SK-N-SH (cell line): ENCODE measurements at regions not wholly inside any gene's neighbourhood (a gene's known extent, or its start where the extent isn't known, plus 50 kb on each side); places are given as distances from the start of the nearest gene placed in this dataset.
A peak's percentile ranks its signal among the peaks of the same experiment; 100 is the strongest.

ENCODE experiments used
- CTCF ChIA-PET: fragments of 300-600, 350-600 bp; formaldehyde crosslinking; extraction: SDS; loops from one replicate; lab custom pipeline; 2021; lab: Yijun Ruan, JAX
- POLR2A ChIA-PET: fragments of 350-600 bp; sonication (Branson Sonifier 250); formaldehyde crosslinking; extraction: SDS; loops from one replicate; lab custom pipeline; 2020; ENCODE audit warnings: antibody characterized with exemption, inconsistent platforms; lab: Yijun Ruan, JAX
- DNase-seq: peaks from one replicate; pipeline ENCODE4 v3.0.0; 2012
- H2AFZ ChIP-seq: fragments of 200-600 bp; sonication (generic); 2 replicates; pipeline ENCODE4 v1.8.1; 2016; ENCODE audit warnings: antibody characterized with exemption, mild to moderate bottlenecking, low read depth
- H3F3A ChIP-seq: fragments of 200-600 bp; sonication (generic); replicated peaks from 2 replicates; pipeline ENCODE3; 2016; ENCODE audit warnings: antibody characterized with exemption, mild to moderate bottlenecking; ENCODE audit not compliant: insufficient read depth
- H3K27ac ChIP-seq, 2 experiments: fragments of 200-500 bp in 1 of 2; fragments of 200-600 bp in 1 of 2; sonication (Bioruptor generic) in 1 of 2; sonication (generic), shearing (Covaris generic) in 1 of 2; 2 replicates each; pipeline versions ENCODE4 v1.5.1 to v1.6.1; 2014 to 2016; ENCODE audit warnings: low read depth in 2 of 2, inconsistent platforms in 1 of 2, low read length in 1 of 2, mild to moderate bottlenecking in 1 of 2, mixed read lengths in 1 of 2
- H3K27me3 ChIP-seq: fragments of 200-600 bp; sonication (generic), shearing (Covaris generic); 2 replicates; pipeline ENCODE4 v1.6.1; 2016; ENCODE audit warnings: mixed run types; ENCODE audit not compliant: insufficient read depth
- H3K36me3 ChIP-seq, 2 experiments: fragments of 200-500 bp in 1 of 2; fragments of 200-600 bp in 1 of 2; sonication (Bioruptor generic) in 1 of 2; sonication (generic) in 1 of 2; replicated peaks in 1 of 2; 2 replicates each; pipeline versions ENCODE3 to v1.5.1; 2014 to 2016; ENCODE audit warnings: low read length in 1 of 2, mild to moderate bottlenecking in 1 of 2; ENCODE audit not compliant: insufficient read depth in 2 of 2, control insufficient read depth in 1 of 2
- H3K4me1 ChIP-seq, 2 experiments: fragments of 200-500 bp in 1 of 2; fragments of 200-600 bp in 1 of 2; sonication (Bioruptor generic) in 1 of 2; sonication (generic), shearing (Covaris generic) in 1 of 2; 2 replicates each; pipeline versions ENCODE4 v1.5.1 to v1.6.1; 2014 to 2016; ENCODE audit warnings: low read depth in 1 of 2, low read length in 1 of 2, mixed run types in 1 of 2; ENCODE audit not compliant: insufficient read depth in 2 of 2, control insufficient read depth in 1 of 2
- H3K4me2 ChIP-seq: fragments of 200-600 bp; sonication (generic), shearing (Covaris generic); 2 replicates; pipeline ENCODE4 v1.6.1; 2017; ENCODE audit warnings: mixed run types
- H3K4me3 ChIP-seq, 2 experiments: fragments of 200-500 bp in 1 of 2; fragments of 200-600 bp in 1 of 2; sonication (Bioruptor generic) in 1 of 2; sonication (generic), shearing (Covaris generic) in 1 of 2; 2 replicates each; pipeline versions ENCODE4 v1.5.1 to v1.8.1; 2014 to 2016; ENCODE audit warnings: low read depth in 2 of 2, inconsistent platforms in 1 of 2, low read length in 1 of 2, mild to moderate bottlenecking in 1 of 2, mixed read lengths in 1 of 2, moderate library complexity in 1 of 2
- H3K79me2 ChIP-seq: fragments of 200-600 bp; sonication (generic); 2 replicates; pipeline ENCODE4 v1.8.1; 2017; ENCODE audit warnings: mild to moderate bottlenecking; ENCODE audit not compliant: insufficient read depth
- H3K9ac ChIP-seq: fragments of 200-600 bp; sonication (generic); 2 replicates; pipeline ENCODE4 v1.6.1; 2017; ENCODE audit warnings: mixed run types
- H3K9me2 ChIP-seq: fragments of 200-600 bp; sonication (generic); 2 replicates; pipeline ENCODE4 v1.6.1; 2017; ENCODE audit warnings: mixed run types
- H3K9me3 ChIP-seq: fragments of 200-600 bp; sonication (generic); 2 replicates; pipeline ENCODE4 v1.6.1; 2017; ENCODE audit warnings: mixed run types, mild to moderate bottlenecking, moderate library complexity
- H4K20me1 ChIP-seq: fragments of 200-600 bp; sonication (generic); 2 replicates; pipeline ENCODE4 v1.6.1; 2017; ENCODE audit warnings: mild to moderate bottlenecking, mixed run types; ENCODE audit not compliant: insufficient read depth
- CHD2 ChIP-seq: fragments of 150-350 bp; IDR thresholded peaks from 2 replicates; pipeline ENCODE4 v1.6.1; 2018; ENCODE audit warnings: low read length; ENCODE audit not compliant: partially characterized antibody
- ELF1 ChIP-seq: IDR thresholded peaks from 2 replicates; pipeline ENCODE4 v1.4.0; 2012
- EP300 ChIP-seq, 2 experiments: IDR thresholded peaks; 2 replicates each; pipeline versions ENCODE4 v1.4.0 to v1.6.1; 2012; ENCODE audit warnings: borderline replicate concordance in 1 of 2, low read depth in 1 of 2, low read length in 1 of 2
- EZH2phosphoT487 ChIP-seq: fragments of 200-600 bp; sonication (generic); IDR thresholded peaks from 2 replicates; pipeline ENCODE4 v1.6.1; 2017; ENCODE audit warnings: low read depth, mixed run types, mild to moderate bottlenecking, antibody characterized with exemption, moderate library complexity, borderline replicate concordance
- FOSL2 ChIP-seq: IDR thresholded peaks from 2 replicates; pipeline ENCODE4 v1.4.0; 2012; ENCODE audit warnings: low read depth, mild to moderate bottlenecking, moderate library complexity, borderline replicate concordance
- FOXJ3 ChIP-seq: sonication (generic); formaldehyde crosslinking; IDR thresholded peaks from 2 replicates; pipeline ENCODE4 v1.5.1; 2020; ENCODE audit warnings: mild to moderate bottlenecking, missing genetic modification reagents
- FOXM1 ChIP-seq: IDR thresholded peaks from 2 replicates; pipeline ENCODE4 v1.4.0; 2012; ENCODE audit warnings: low read depth, mild to moderate bottlenecking
- GATA2 ChIP-seq: sonication (generic); formaldehyde crosslinking; IDR thresholded peaks from 2 replicates; pipeline ENCODE4 v1.5.0; 2020; ENCODE audit warnings: mild to moderate bottlenecking, missing genetic modification reagents
- JUND ChIP-seq: IDR thresholded peaks from 2 replicates; pipeline ENCODE4 v1.4.0; 2012
- MAX ChIP-seq: IDR thresholded peaks from 2 replicates; pipeline ENCODE4 v1.4.0; 2012; ENCODE audit warnings: low read depth
- MXI1 ChIP-seq: IDR thresholded peaks from 2 replicates; pipeline ENCODE4 v1.6.1; 2012; ENCODE audit warnings: mild to moderate bottlenecking, low read depth, low read length, improper control_type of control experiment
- NFIC ChIP-seq: IDR thresholded peaks from 2 replicates; pipeline ENCODE4 v1.4.0; 2012; ENCODE audit warnings: borderline replicate concordance
- PBX3 ChIP-seq: IDR thresholded peaks from 2 replicates; pipeline ENCODE4; 2012
- REST ChIP-seq: IDR thresholded peaks from 2 replicates; pipeline ENCODE4 v1.6.1; 2012; ENCODE audit warnings: mild to moderate bottlenecking, low read depth, low read length, moderate library complexity
- RXRA ChIP-seq: IDR thresholded peaks from 2 replicates; pipeline ENCODE4 v1.4.0; 2012; ENCODE audit warnings: low read depth, mild to moderate bottlenecking, borderline replicate concordance
- TCF12 ChIP-seq: IDR thresholded peaks from 2 replicates; pipeline ENCODE4 v1.4.0; 2012
- TEAD4 ChIP-seq: IDR thresholded peaks from 2 replicates; pipeline ENCODE4 v1.4.0; 2012; ENCODE audit warnings: mild to moderate bottlenecking, borderline replicate concordance; ENCODE audit not compliant: insufficient read depth
- USF1 ChIP-seq: IDR thresholded peaks from 2 replicates; pipeline ENCODE4 v1.4.0; 2012; ENCODE audit warnings: low read depth, borderline replicate concordance
- ZBTB33 ChIP-seq: IDR thresholded peaks from 2 replicates; pipeline ENCODE4 v1.4.0; 2012; ENCODE audit warnings: low read depth, borderline replicate concordance
- WGBS: methylation state at CpG from one replicate; pipeline ENCODE4 v1.1.6; 2017; ENCODE audit warnings: low lambda C conversion rate; 5-methylcytosine and 5-hydroxymethylcytosine counted together

- no peak for DNase-seq
- H2AFZ ChIP-seq: peak overlapping the region; percentile 34
- H3K4me3 ChIP-seq: peak overlapping the region; percentile 1 to 59; a peak in 3 of 4 replicates
- no peaks in the 10 kb centered on the region for H3K9me3 ChIP-seq
- H3K27ac ChIP-seq: peak overlapping the region; percentile 16 to 99; a peak in 3 of 4 replicates
- H3K9me2 ChIP-seq: no peaks in the 10 kb centered on the region
- peaks cover 45% of the 10 kb centered on the region for H3F3A ChIP-seq
- CTCF ChIA-PET: no interaction called here
- H3K36me3 ChIP-seq: no peaks in the 10 kb centered on the region
- peak overlapping the region; percentile 72 for H3K9ac ChIP-seq
- peaks cover 0 to 26% of the 10 kb centered on the region in 2 experiments for H3K4me1 ChIP-seq
- H3K79me2 ChIP-seq: no peaks in the 10 kb centered on the region
- TF ChIP-seq REST: no peak
- peak; percentile 86 for TF ChIP-seq TEAD4
- no peak for TF ChIP-seq ZBTB33
- TF ChIP-seq USF1: no peak
- no peak for TF ChIP-seq CHD2
- no peak for TF ChIP-seq FOXJ3
- no peak for TF ChIP-seq RXRA
- TF ChIP-seq EP300 (IDR thresholded peaks at IDR 0.05; ENCODE audit: borderline replicate concordance in 1 of 2, low read depth in 1 of 2, low read length in 1 of 2): peak in 1 of 2 experiments; percentile 77; a peak in 2 of 4 replicates
- TF ChIP-seq FOXM1: peak; percentile 64; the same call in 1 of the 2 replicates
- peak; percentile 79 for TF ChIP-seq JUND
- TF ChIP-seq PBX3: peak; percentile 44
- no peak for TF ChIP-seq GATA2
- peak; percentile 47; the same call in 1 of the 2 replicates for TF ChIP-seq NFIC
- TF ChIP-seq TCF12: peak; percentile 46; the same call in 1 of the 2 replicates
- TF ChIP-seq MXI1: no peak
- no peak for TF ChIP-seq EZH2phosphoT487
- TF ChIP-seq MAX: peak; percentile 32; the same call in 1 of the 2 replicates
- no peak for TF ChIP-seq ELF1
- peak; percentile 84 for TF ChIP-seq FOSL2
- H4K20me1 ChIP-seq: no peaks in the 10 kb centered on the region
- H3K27me3 ChIP-seq: no peaks in the 10 kb centered on the region
- WGBS: 2% methylated on average over 3 of the region's 3 CpGs
- peak overlapping the region; percentile 93 for H3K4me2 ChIP-seq
- POLR2A ChIA-PET: no interaction called here
These were observed 412.0 kb downstream of the ACTL7B start for GRCh38 chr9:108443741-108444140.
